ENCODE measurements at regions not wholly inside any gene's neighbourhood (a gene's known extent, or its start where the extent isn't known, plus 50 kb on each side); places are given as distances from the start of the nearest gene placed in this dataset.

GRCh38 chr5:5902678-5903646, 475.4 kb downstream of the MED10 start:
- no peak overlapping the region for H3K4me3 ChIP-seq
- no peak overlapping the region for H3K27ac ChIP-seq
- WGBS, 2 donors (ENCODE audit: low coverage in 1 of 2): 70 to 78% methylated on average over 6 to 8 of the region's 10 CpGs
- no peak for ATAC-seq
- no peaks in the 10 kb centered on the region for H3K9me3 ChIP-seq
- TF ChIP-seq POLR2AphosphoS5 (IDR thresholded peaks at IDR 0.05) (no peak), POLR2A (IDR thresholded peaks at IDR 0.05) (no peak), CTCF (IDR thresholded peaks at IDR 0.05) (no peak), EP300 (IDR thresholded peaks at IDR 0.05) (no peak)
- no peaks in the 10 kb centered on the region for H3K4me1 ChIP-seq
- H3K36me3 ChIP-seq: no peaks in the 10 kb centered on the region
- no peaks in the 10 kb centered on the region for H3K27me3 ChIP-seq

- H3K4me3 ChIP-seq: no peak overlapping the region
- H3K27ac ChIP-seq: no peak overlapping the region
- H3K4me1 ChIP-seq: no peaks in the 10 kb centered on the region
- no peak for ATAC-seq
- no peaks in the 10 kb centered on the region for H3K36me3 ChIP-seq
- no peaks in the 10 kb centered on the region for H3K27me3 ChIP-seq
- 81 to 83% methylated on average over 6 of the region's 6 CpGs for WGBS, 2 donors (ENCODE audit: low coverage in 1 of 2)
- TF ChIP-seq POLR2AphosphoS5 (IDR thresholded peaks at IDR 0.05) (no peak), POLR2A (IDR thresholded peaks at IDR 0.05) (no peak), EP300 (IDR thresholded peaks at IDR 0.05) (no peak), CTCF (IDR thresholded peaks at IDR 0.05) (no peak)
- no peaks in the 10 kb centered on the region for H3K9me3 ChIP-seq
These were observed 477.9 kb downstream of the ICE1 start for GRCh38 chr5:5900350-5900749.

- H3K36me3 ChIP-seq: no peaks in the 10 kb centered on the region
- H3K4me3 ChIP-seq: no peak overlapping the region
- TF ChIP-seq POLR2A (IDR thresholded peaks at IDR 0.05) (no peak), POLR2AphosphoS5 (IDR thresholded peaks at IDR 0.05) (no peak), CTCF (IDR thresholded peaks at IDR 0.05) (no peak), EP300 (IDR thresholded peaks at IDR 0.05) (no peak)
- WGBS, 2 donors (ENCODE audit: low coverage in 1 of 2): 75 to 76% methylated on average over 3 of the region's 3 CpGs
- no peak overlapping the region for H3K27ac ChIP-seq
- no peaks in the 10 kb centered on the region for H3K4me1 ChIP-seq
- no peak for ATAC-seq
- no peaks in the 10 kb centered on the region for H3K9me3 ChIP-seq
- no peaks in the 10 kb centered on the region for H3K27me3 ChIP-seq
These were observed 477.2 kb downstream of the ICE1 start for GRCh38 chr5:5899716-5900115.

GRCh38 chr5:5888284-5888683, 465.8 kb downstream of the ICE1 start:
- H3K9me3 ChIP-seq: no peaks in the 10 kb centered on the region
- no peak for ATAC-seq
- no peak overlapping the region for H3K4me3 ChIP-seq
- no CpG with 5 or more reads among the region's 1 CpG for WGBS, 2 donors (ENCODE audit: low coverage in 1 of 2)
- H3K36me3 ChIP-seq: no peaks in the 10 kb centered on the region
- no peaks in the 10 kb centered on the region for H3K4me1 ChIP-seq
- H3K27me3 ChIP-seq: peaks cover 20% of the 10 kb centered on the region
- no peak overlapping the region for H3K27ac ChIP-seq
- TF ChIP-seq POLR2AphosphoS5 (IDR thresholded peaks at IDR 0.05) (no peak), EP300 (IDR thresholded peaks at IDR 0.05) (no peak), CTCF (IDR thresholded peaks at IDR 0.05) (no peak), POLR2A (IDR thresholded peaks at IDR 0.05) (no peak)

GRCh38 chr5:5887833-5888232, 465.4 kb downstream of the ICE1 start:
- no peak for TF ChIP-seq POLR2AphosphoS5 (IDR thresholded peaks at IDR 0.05)
- TF ChIP-seq POLR2A (IDR thresholded peaks at IDR 0.05): no peak
- TF ChIP-seq CTCF (IDR thresholded peaks at IDR 0.05): no peak
- TF ChIP-seq EP300 (IDR thresholded peaks at IDR 0.05): no peak
- H3K36me3 ChIP-seq: no peaks in the 10 kb centered on the region
- H3K27me3 ChIP-seq: peaks cover 20% of the 10 kb centered on the region
- no peaks in the 10 kb centered on the region for H3K4me1 ChIP-seq
- ATAC-seq: no peak
- H3K27ac ChIP-seq: no peak overlapping the region
- H3K9me3 ChIP-seq: no peaks in the 10 kb centered on the region
- 26 to 45% methylated on average over 3 of the region's 3 CpGs for WGBS, 2 donors (ENCODE audit: low coverage in 1 of 2)
- H3K4me3 ChIP-seq: no peak overlapping the region

Measured in gastroesophageal sphincter (tissue), 4 donors.